ENCODE measurements at regions not wholly inside any gene's neighbourhood (a gene's known extent, or its start where the extent isn't known, plus 50 kb on each side); places are given as distances from the start of the nearest gene placed in this dataset.

DNA sequence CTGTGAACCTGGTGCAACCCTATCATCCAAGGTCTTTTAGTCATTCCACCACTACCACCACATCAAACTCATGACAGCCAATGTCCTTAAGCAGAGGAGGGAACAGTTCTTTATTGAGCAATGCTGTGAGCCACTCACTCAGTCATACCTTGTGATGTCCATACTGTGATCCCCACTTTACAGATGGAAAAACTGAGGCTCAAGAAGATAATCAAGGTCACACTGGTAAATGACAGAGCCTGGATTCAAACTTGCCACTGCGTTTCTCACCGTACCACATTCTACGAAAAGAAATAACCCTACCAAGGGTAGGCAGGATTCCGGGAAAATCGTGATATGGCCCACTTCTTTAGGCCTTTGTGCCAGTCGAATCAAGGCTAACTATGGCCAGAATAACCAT lies 172.6 kb downstream of the CCT6B start:
- Histone ChIP-seq H3K4me3 (replicated peaks in 1 of 3; ENCODE audit: low read depth in 2 of 3, low read length in 3 of 3) (no peak overlapping the region), H3K36me3 (replicated peaks in 1 of 2; ENCODE audit: control insufficient read depth in 1 of 2, insufficient read depth in 2 of 2, low read length in 2 of 2) (no peaks in the 10 kb centered on the region), H3K27ac (ENCODE audit: low read depth in 1 of 2, low read length in 2 of 2) (no peak overlapping the region), H3K27me3 (ENCODE audit: control insufficient read depth in 2 of 2, insufficient read depth in 2 of 2, low read length in 2 of 2) (no peaks in the 10 kb centered on the region), H2AFZ (ENCODE audit: insufficient read depth, low read depth, low read length, poor library complexity, severe bottlenecking) (no peak overlapping the region), H3K9ac (ENCODE audit: insufficient read depth, low read length, poor library complexity, severe bottlenecking) (no peak overlapping the region), H3K9me3 (replicated peaks in 1 of 2; ENCODE audit: control insufficient read depth in 1 of 2, insufficient read depth in 1 of 2, low read length in 2 of 2) (no peaks in the 10 kb centered on the region), H3K79me2 (ENCODE audit: insufficient read depth, low read length) (no peaks in the 10 kb centered on the region), H3K4me2 (replicated peaks; ENCODE audit: extremely low read depth, low read length, poor library complexity, severe bottlenecking) (no peak overlapping the region), H4K20me1 (ENCODE audit: insufficient read depth, low read length) (no peaks in the 10 kb centered on the region), H3K4me1 (ENCODE audit: control insufficient read depth in 1 of 2, insufficient read depth in 2 of 2, low read length in 2 of 2) (no peaks in the 10 kb centered on the region)
- Mint-ChIP-seq H3K27me3 (ENCODE audit: low read depth in 3 of 3) (peaks cover 2 to 3% (median 2%) of the 10 kb centered on the region in 3 donors), H3K9me3 (no peaks in the 10 kb centered on the region), H3K4me1 (no peaks in the 10 kb centered on the region), H3K4me3 (no peak overlapping the region), H3K36me3 (no peaks in the 10 kb centered on the region), H3K27ac (no peak overlapping the region)
- intact Hi-C loops (cut with micrococcal nuclease): no loop called here
- TF ChIP-seq, protein P1, sequence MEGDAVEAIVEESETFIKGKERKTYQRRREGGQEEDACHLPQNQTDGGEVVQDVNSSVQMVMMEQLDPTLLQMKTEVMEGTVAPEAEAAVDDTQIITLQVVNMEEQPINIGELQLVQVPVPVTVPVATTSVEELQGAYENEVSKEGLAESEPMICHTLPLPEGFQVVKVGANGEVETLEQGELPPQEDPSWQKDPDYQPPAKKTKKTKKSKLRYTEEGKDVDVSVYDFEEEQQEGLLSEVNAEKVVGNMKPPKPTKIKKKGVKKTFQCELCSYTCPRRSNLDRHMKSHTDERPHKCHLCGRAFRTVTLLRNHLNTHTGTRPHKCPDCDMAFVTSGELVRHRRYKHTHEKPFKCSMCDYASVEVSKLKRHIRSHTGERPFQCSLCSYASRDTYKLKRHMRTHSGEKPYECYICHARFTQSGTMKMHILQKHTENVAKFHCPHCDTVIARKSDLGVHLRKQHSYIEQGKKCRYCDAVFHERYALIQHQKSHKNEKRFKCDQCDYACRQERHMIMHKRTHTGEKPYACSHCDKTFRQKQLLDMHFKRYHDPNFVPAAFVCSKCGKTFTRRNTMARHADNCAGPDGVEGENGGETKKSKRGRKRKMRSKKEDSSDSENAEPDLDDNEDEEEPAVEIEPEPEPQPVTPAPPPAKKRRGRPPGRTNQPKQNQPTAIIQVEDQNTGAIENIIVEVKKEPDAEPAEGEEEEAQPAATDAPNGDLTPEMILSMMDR (IDR thresholded peaks at IDR 0.05): no peak
- DNase-seq: no peak
- 100% methylated on average over 3 of the region's 6 CpGs for WGBS (ENCODE audit: insufficient coverage)

DNA sequence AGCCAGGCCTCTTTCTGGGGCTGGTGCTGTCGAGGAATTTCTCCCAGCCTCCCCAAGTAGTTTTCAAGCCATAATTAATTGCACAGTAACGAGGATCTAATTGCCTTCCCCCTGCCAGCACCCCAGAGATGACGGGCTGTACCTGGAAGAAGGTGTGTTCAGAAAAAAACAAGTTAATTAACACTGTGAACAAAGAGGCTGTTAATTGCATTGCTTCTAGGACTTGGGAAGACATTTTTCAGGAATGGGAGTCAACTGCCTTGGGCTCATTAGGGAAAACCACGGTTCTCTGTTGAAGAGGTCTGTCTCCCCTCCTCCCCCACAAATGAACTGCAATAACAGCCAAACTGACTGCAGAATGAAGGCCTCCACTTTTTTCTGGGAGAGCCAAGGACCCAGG lies 176.7 kb downstream of the CCT6B start:
- Histone ChIP-seq H4K20me1 (ENCODE audit: insufficient read depth, low read length) (no peaks in the 10 kb centered on the region), H3K27me3 (ENCODE audit: control insufficient read depth in 2 of 2, insufficient read depth in 2 of 2, low read length in 2 of 2) (no peaks in the 10 kb centered on the region), H3K9ac (ENCODE audit: insufficient read depth, low read length, poor library complexity, severe bottlenecking) (no peak overlapping the region), H3K27ac (ENCODE audit: low read depth in 1 of 2, low read length in 2 of 2) (no peak overlapping the region), H3K79me2 (ENCODE audit: insufficient read depth, low read length) (no peaks in the 10 kb centered on the region), H3K4me3 (replicated peaks in 1 of 3; ENCODE audit: low read depth in 2 of 3, low read length in 3 of 3) (no peak overlapping the region), H3K36me3 (replicated peaks in 1 of 2; ENCODE audit: control insufficient read depth in 1 of 2, insufficient read depth in 2 of 2, low read length in 2 of 2) (no peaks in the 10 kb centered on the region), H2AFZ (ENCODE audit: insufficient read depth, low read depth, low read length, poor library complexity, severe bottlenecking) (no peak overlapping the region), H3K4me1 (ENCODE audit: control insufficient read depth in 1 of 2, insufficient read depth in 2 of 2, low read length in 2 of 2) (no peaks in the 10 kb centered on the region), H3K4me2 (replicated peaks; ENCODE audit: extremely low read depth, low read length, poor library complexity, severe bottlenecking) (no peak overlapping the region), H3K9me3 (replicated peaks in 1 of 2; ENCODE audit: control insufficient read depth in 1 of 2, insufficient read depth in 1 of 2, low read length in 2 of 2) (peaks cover 0 to 6% of the 10 kb centered on the region in 2 donors)
- Mint-ChIP-seq H3K9me3 (peaks cover 0 to 5% (median 2%) of the 10 kb centered on the region in 7 donors), H3K4me1 (no peaks in the 10 kb centered on the region), H3K36me3 (no peaks in the 10 kb centered on the region), H3K27ac (no peak overlapping the region), H3K4me3 (no peak overlapping the region), H3K27me3 (ENCODE audit: low read depth in 3 of 3) (peaks cover 2 to 5% (median 3%) of the 10 kb centered on the region in 3 donors)
- TF ChIP-seq, protein P1 (IDR thresholded peaks at IDR 0.05): no peak
- WGBS (ENCODE audit: insufficient coverage): no CpG with 5 or more reads among the region's 4 CpGs
- no peak for DNase-seq
- intact Hi-C loops (cut with micrococcal nuclease): no loop called here
